GM12878 (cell line): ENCODE measurements at regions not wholly inside any gene's neighbourhood (a gene's known extent, or its start where the extent isn't known, plus 50 kb on each side); places are given as distances from the start of the nearest gene placed in this dataset.

Experiments used
- CTCF ChIP-seq, 3 experiments: IDR thresholded peaks in 2 of 3; conservative IDR thresholded peaks in 1 of 3; 2 replicates each; pipeline ENCODE4 v1.5.1; 2011; ENCODE audit warnings: low read depth in 3 of 3, low read length in 3 of 3, mild to moderate bottlenecking in 3 of 3, control low read depth in 2 of 3, moderate library complexity in 2 of 3, inconsistent platforms in 1 of 3, mixed read lengths in 1 of 3; ENCODE audit not compliant: control insufficient read depth in 2 of 3, insufficient read depth in 1 of 3; ENCODE audit errors: extremely low read depth in 1 of 3
- EZH2 ChIP-seq: IDR thresholded peaks from 2 replicates; pipeline ENCODE4 v1.6.1; 2012; ENCODE audit warnings: low read depth, mild to moderate bottlenecking, control low read depth, inconsistent platforms, low read length, borderline replicate concordance; ENCODE audit not compliant: control insufficient read depth
- MTA3 ChIP-seq: IDR thresholded peaks from 2 replicates; pipeline ENCODE4 v1.6.1; 2012; ENCODE audit warnings: low read length, inconsistent platforms, borderline replicate concordance
- RCOR1 ChIP-seq: conservative IDR thresholded peaks from 2 replicates; pipeline ENCODE4 v1.6.1; 2012; ENCODE audit warnings: low read depth, low read length, improper control_type of control experiment

DNA sequence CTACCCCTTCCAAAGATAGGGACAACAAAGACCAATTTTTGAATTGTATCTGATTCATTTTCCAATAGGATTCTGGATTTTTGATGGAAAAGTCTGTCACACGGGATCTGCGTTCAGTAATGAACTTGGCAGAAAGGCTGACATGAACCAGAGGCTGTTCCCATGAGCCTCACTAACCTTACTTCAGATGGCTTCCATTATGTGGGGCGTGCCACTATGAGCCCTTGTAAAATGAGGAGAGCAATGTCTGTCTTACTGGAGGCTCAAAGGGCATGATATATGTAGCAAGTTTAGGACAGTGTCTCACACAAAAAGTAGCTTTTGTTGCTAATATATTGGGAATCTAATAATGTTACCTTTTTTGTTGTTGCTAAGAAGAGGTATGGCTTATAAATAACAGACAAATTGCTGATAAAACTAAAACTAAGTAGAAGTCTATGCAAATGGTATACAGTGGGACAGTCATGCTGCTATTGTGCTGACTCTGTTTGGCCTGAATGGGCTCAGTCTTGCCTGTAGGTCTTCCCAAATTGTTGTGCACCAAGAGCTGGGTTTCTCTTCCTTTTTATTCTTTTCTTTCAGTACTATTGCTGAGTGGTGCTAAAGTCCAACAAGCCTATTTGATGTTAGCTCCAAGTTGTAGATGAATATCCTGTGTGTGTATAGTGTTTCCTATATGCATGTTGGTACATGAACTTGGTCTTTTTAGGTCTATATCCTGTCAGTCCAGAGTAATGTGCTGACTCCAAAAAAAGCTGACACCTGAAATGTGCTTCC, 132.1 kb downstream of the SPRY1 start:
- TF ChIP-seq RCOR1, result no peak
- no peak for TF ChIP-seq EZH2
- no peak for TF ChIP-seq CTCF (IDR thresholded peaks at IDR 0.05 in 2 of 3, conservative IDR thresholded peaks at IDR 0.05 in 1 of 3; ENCODE audit: control insufficient read depth in 2 of 3, extremely low read depth in 1 of 3, insufficient read depth in 1 of 3, low read depth in 3 of 3, low read length in 3 of 3)
- no peak for TF ChIP-seq MTA3
